Panc1 (cell line): ENCODE measurements at regions not wholly inside any gene's neighbourhood (a gene's known extent, or its start where the extent isn't known, plus 50 kb on each side); places are given as distances from the start of the nearest gene placed in this dataset.

ENCODE experiments used
- ATAC-seq: fragments of 200-7000 bp; cut with Tn5 transposase; 2 replicates; pipeline ENCODE4 v1.9.1; 2020; ENCODE audit warnings: mild to moderate bottlenecking, moderate library complexity
- BruUV-seq: library from RNA; stranded (reverse); fragments of 400-500 nt; replicated peaks from 2 replicates; lab custom pipeline; 2021; lab: Mats Ljungman, UMichigan
- CTCF ChIA-PET: fragments of 300-600 bp; sonication (Branson Sonifier 250); formaldehyde crosslinking; loops from one replicate; lab custom pipeline; 2022; ENCODE audit warnings: antibody characterized with exemption; lab: Charles Lee
- POLR2A ChIA-PET: fragments of 300-600 bp; sonication (Branson Sonifier 250); formaldehyde crosslinking; loops from one replicate; lab custom pipeline; 2022; ENCODE audit warnings: antibody characterized with exemption; lab: Charles Lee
- DNase-seq: peaks from one replicate; pipeline ENCODE4 v3.0.0-alpha.2; 2010; ENCODE audit warnings: low read depth, low spot score
- H3K27ac ChIP-seq: 2 replicates; pipeline ENCODE4 v1.5.1; 2011; ENCODE audit warnings: mild to moderate bottlenecking, low read length, inconsistent platforms
- H3K27me3 ChIP-seq: fragments of 200-500 bp; sonication (Bioruptor generic); 2 replicates; pipeline ENCODE4 v1.6.0; 2014; ENCODE audit warnings: low read length, inconsistent platforms; ENCODE audit not compliant: control insufficient read depth, insufficient read depth
- H3K36me3 ChIP-seq: fragments of 200-500 bp; sonication (Bioruptor generic); 2 replicates; pipeline ENCODE4 v1.5.1; 2014; ENCODE audit warnings: inconsistent platforms, mild to moderate bottlenecking, low read length, moderate library complexity; ENCODE audit not compliant: control insufficient read depth, insufficient read depth
- H3K4me1 ChIP-seq: 2 replicates; pipeline ENCODE4 v1.5.1; 2011; ENCODE audit warnings: inconsistent platforms, mild to moderate bottlenecking, low read length, moderate library complexity; ENCODE audit not compliant: control insufficient read depth, insufficient read depth
- H3K4me3 ChIP-seq, 2 experiments: 2 replicates each; pipeline ENCODE4 v1.5.1; 2011 to 2012; ENCODE audit warnings: low read depth in 2 of 2, low read length in 2 of 2, mild to moderate bottlenecking in 2 of 2, inconsistent platforms in 1 of 2, moderate library complexity in 1 of 2
- H3K9me3 ChIP-seq: fragments of 200-500 bp; sonication (Bioruptor generic); 2 replicates; pipeline ENCODE4 v1.5.1; 2014; ENCODE audit warnings: low read depth, mild to moderate bottlenecking, inconsistent platforms, low read length, moderate library complexity; ENCODE audit not compliant: control insufficient read depth, insufficient read depth
- POLR2AphosphoS5 ChIP-seq: IDR thresholded peaks from 2 replicates; pipeline ENCODE4 v1.6.1; 2012; ENCODE audit warnings: mild to moderate bottlenecking, low read depth, low read length, moderate library complexity
- REST ChIP-seq, 2 experiments: IDR thresholded peaks; 2 replicates each; pipeline ENCODE4 v1.6.1; 2011 to 2012; ENCODE audit warnings: low read depth in 2 of 2, control low read depth in 1 of 2, low read length in 1 of 2, mild to moderate bottlenecking in 1 of 2, moderate library complexity in 1 of 2; ENCODE audit not compliant: insufficient read depth in 1 of 2
- SIN3A ChIP-seq: IDR thresholded peaks from 2 replicates; pipeline ENCODE4 v1.6.1; 2012; ENCODE audit warnings: low read depth, mild to moderate bottlenecking, low read length, moderate library complexity, borderline replicate concordance; ENCODE audit not compliant: insufficient read depth
- TCF7L2 ChIP-seq: IDR thresholded peaks from 2 replicates; pipeline ENCODE4 v1.6.1; 2011; ENCODE audit warnings: mild to moderate bottlenecking, low read depth, low read length, inconsistent platforms
- in situ Hi-C: cut with HindIII; loops from 2 replicates; pipeline ENCODE4 v1.10.0; 2016; ENCODE audit warnings: low sequenced_read_pairs, low pct_unique_long_range_greater_than_20kb
- intact Hi-C: fragments of 100-400 bp; cut with micrococcal nuclease; formaldehyde crosslinking; loops from one replicate; pipeline ENCODE4 v1.10.0; 2022; ENCODE audit not compliant: unreplicated experiment
- TF ChIP-seq, protein P1 (sequence below): fragments of 450-650 bp; IDR thresholded peaks from 2 replicates; pipeline ENCODE4 v1.5.1; 2017; ENCODE audit warnings: mild to moderate bottlenecking

DNA sequence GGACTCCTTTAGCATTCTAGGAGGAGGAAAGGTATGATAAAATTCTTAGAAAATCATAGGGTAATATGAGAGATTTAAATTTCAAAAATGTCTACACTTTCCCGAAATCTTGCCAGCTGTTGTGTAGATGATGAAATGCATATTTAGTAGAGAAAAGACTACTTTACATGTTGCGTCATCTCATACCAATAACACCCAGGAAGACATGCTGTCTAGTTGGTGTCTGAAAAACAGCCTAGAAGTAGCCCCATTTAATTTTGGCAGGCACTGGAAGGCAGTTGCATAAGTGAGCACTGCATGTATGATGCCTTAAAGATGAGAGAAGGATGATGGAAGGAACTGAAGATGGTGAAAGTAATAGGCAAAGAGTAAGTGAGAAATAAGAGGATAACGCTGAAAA lies 310.5 kb upstream of the TPM1 start:
- in situ Hi-C loops: no loop called here

GRCh38 chr15:62734706-62735105 lies 307.8 kb upstream of the TPM1 start:
- Histone ChIP-seq H3K9me3 (peaks cover 5% of the 10 kb centered on the region; the same call in 1 of the 2 replicates), H3K4me3 (no peak overlapping the region), H3K27me3 (no peaks in the 10 kb centered on the region), H3K36me3 (no peaks in the 10 kb centered on the region), H3K4me1 (no peaks in the 10 kb centered on the region), H3K27ac (no peak overlapping the region)
- TF ChIP-seq SIN3A (no peak), TCF7L2 (no peak), POLR2AphosphoS5 (no peak), REST (IDR thresholded peaks at IDR 0.05; ENCODE audit: insufficient read depth in 1 of 2, low read depth in 2 of 2, low read length in 1 of 2) (no peak)
- TF ChIP-seq, protein P1, sequence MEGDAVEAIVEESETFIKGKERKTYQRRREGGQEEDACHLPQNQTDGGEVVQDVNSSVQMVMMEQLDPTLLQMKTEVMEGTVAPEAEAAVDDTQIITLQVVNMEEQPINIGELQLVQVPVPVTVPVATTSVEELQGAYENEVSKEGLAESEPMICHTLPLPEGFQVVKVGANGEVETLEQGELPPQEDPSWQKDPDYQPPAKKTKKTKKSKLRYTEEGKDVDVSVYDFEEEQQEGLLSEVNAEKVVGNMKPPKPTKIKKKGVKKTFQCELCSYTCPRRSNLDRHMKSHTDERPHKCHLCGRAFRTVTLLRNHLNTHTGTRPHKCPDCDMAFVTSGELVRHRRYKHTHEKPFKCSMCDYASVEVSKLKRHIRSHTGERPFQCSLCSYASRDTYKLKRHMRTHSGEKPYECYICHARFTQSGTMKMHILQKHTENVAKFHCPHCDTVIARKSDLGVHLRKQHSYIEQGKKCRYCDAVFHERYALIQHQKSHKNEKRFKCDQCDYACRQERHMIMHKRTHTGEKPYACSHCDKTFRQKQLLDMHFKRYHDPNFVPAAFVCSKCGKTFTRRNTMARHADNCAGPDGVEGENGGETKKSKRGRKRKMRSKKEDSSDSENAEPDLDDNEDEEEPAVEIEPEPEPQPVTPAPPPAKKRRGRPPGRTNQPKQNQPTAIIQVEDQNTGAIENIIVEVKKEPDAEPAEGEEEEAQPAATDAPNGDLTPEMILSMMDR: no peak
- POLR2A ChIA-PET: no interaction called here
- DNase-seq (no peak), ATAC-seq (no peak)
- CTCF ChIA-PET: no interaction called here
- BruUV-seq: no TSS peak
- in situ Hi-C loops: no loop called here
- intact Hi-C loops: no loop called here

More for the DNA sequence above, 310.5 kb upstream of the TPM1 start:
- TF ChIP-seq REST (IDR thresholded peaks at IDR 0.05; ENCODE audit: insufficient read depth in 1 of 2, low read depth in 2 of 2, low read length in 1 of 2) (no peak), POLR2AphosphoS5 (no peak), TCF7L2 (no peak), SIN3A (no peak)
- TF ChIP-seq, protein P1: no peak
- intact Hi-C loops: no loop called here
- Histone ChIP-seq H3K27ac (no peak overlapping the region), H3K9me3 (peaks cover 5% of the 10 kb centered on the region; the same call in 1 of the 2 replicates), H3K4me1 (no peaks in the 10 kb centered on the region), H3K4me3 (no peak overlapping the region), H3K36me3 (no peaks in the 10 kb centered on the region), H3K27me3 (no peaks in the 10 kb centered on the region)
- ATAC-seq (no peak), DNase-seq (no peak)
- CTCF ChIA-PET: no interaction called here
- POLR2A ChIA-PET: no interaction called here
- no TSS peak for BruUV-seq
